ENCODE measurements at regions not wholly inside any gene's neighbourhood (a gene's known extent, or its start where the extent isn't known, plus 50 kb on each side); places are given as distances from the start of the nearest gene placed in this dataset.

DNA sequence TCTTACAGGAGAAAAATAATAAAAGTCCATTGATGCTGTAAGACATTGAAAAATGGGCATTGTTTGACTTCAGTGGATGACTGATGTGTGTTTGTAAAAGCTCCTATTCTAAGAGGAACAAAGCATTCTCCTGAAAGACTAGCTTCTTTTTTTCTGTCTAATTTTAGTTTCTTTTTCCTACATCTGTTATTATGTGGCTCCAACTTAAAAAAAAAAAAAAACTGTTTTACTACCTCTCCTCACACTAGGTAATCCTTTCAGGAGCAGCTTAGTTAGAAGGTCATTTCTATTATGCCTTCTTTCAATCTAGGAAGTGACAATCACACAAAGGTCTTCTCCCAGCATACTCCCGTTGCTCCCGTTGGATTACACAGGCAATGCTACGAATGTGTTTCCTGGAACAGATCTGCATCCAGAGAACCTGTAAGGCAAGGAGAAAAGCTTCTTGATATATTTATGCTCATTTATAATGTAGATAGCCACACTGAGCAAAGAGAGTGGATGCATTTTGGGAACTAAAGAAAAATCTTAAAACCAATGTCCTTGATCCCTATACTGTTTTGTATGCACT is 595.1 kb upstream of the CCDC179 start:
- Histone ChIP-seq H3K27me3 (replicated peaks; ENCODE audit: control insufficient read depth, insufficient read depth, low read length) (no peaks in the 10 kb centered on the region), H3K9me3 (no peaks in the 10 kb centered on the region), H3K4me1 (no peaks in the 10 kb centered on the region), H3K36me3 (ENCODE audit: control insufficient read depth, insufficient read depth, low read length) (no peaks in the 10 kb centered on the region), H3K4me3 (ENCODE audit: low read depth, low read length) (no peak overlapping the region)
- DNase-seq: no peak
- TF ChIP-seq, protein P1, sequence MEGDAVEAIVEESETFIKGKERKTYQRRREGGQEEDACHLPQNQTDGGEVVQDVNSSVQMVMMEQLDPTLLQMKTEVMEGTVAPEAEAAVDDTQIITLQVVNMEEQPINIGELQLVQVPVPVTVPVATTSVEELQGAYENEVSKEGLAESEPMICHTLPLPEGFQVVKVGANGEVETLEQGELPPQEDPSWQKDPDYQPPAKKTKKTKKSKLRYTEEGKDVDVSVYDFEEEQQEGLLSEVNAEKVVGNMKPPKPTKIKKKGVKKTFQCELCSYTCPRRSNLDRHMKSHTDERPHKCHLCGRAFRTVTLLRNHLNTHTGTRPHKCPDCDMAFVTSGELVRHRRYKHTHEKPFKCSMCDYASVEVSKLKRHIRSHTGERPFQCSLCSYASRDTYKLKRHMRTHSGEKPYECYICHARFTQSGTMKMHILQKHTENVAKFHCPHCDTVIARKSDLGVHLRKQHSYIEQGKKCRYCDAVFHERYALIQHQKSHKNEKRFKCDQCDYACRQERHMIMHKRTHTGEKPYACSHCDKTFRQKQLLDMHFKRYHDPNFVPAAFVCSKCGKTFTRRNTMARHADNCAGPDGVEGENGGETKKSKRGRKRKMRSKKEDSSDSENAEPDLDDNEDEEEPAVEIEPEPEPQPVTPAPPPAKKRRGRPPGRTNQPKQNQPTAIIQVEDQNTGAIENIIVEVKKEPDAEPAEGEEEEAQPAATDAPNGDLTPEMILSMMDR (IDR thresholded peaks at IDR 0.05; ENCODE audit: insufficient read depth in 1 of 2, low read depth in 1 of 2, low read length in 1 of 2, severe bottlenecking in 1 of 2, unreplicated experiment in 1 of 2): no peak
- ChIA-PET CTCF (no interaction called here), POLR2A (no interaction called here)
- Mint-ChIP-seq H3K4me1 (ENCODE audit: low read depth, unreplicated experiment) (no peaks in the 10 kb centered on the region), H3K9me3 (ENCODE audit: unreplicated experiment) (no peaks in the 10 kb centered on the region), H3K36me3 (ENCODE audit: insufficient read depth, unreplicated experiment) (no peaks in the 10 kb centered on the region), H3K27me3 (ENCODE audit: insufficient read depth, unreplicated experiment) (no peaks in the 10 kb centered on the region), H3K4me3 (ENCODE audit: unreplicated experiment) (no peak overlapping the region), H3K27ac (ENCODE audit: unreplicated experiment) (no peak overlapping the region)
- intact Hi-C loops (cut with micrococcal nuclease; ENCODE audit: unreplicated experiment): no loop called here
- BruUV-seq (replicated peaks): no TSS peak

DNA sequence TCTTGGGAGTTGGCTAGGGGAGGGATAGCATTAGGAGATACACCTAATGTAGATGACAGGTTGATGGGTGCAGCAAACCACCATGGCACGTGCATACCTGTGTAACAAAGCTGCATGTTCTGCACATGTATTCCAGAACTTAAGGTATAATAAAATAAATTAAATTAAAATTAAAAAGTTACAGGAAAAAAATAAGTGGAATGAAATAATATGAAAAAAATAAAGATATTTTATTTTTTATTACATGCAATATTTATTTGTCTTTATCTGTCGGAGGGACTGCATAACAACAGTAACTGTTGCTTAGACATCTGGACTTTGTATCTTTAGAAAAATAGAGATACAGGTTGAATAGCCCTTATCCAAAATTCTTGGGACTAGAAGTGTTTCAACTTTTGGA is 597.4 kb upstream of the CCDC179 start:
- no peaks in the 10 kb centered on the region for H3K27me3 Mint-ChIP-seq (ENCODE audit: insufficient read depth, unreplicated experiment)
- H3K4me1 Mint-ChIP-seq (ENCODE audit: low read depth, unreplicated experiment): no peaks in the 10 kb centered on the region
- H3K36me3 Mint-ChIP-seq (ENCODE audit: insufficient read depth, unreplicated experiment): no peaks in the 10 kb centered on the region
- TF ChIP-seq, protein P1 (IDR thresholded peaks at IDR 0.05; ENCODE audit: insufficient read depth in 1 of 2, low read depth in 1 of 2, low read length in 1 of 2, severe bottlenecking in 1 of 2, unreplicated experiment in 1 of 2): no peak
- H3K27ac Mint-ChIP-seq (ENCODE audit: unreplicated experiment): no peak overlapping the region
- no peaks in the 10 kb centered on the region for H3K9me3 Mint-ChIP-seq (ENCODE audit: unreplicated experiment)
- BruUV-seq (replicated peaks): no TSS peak
- no peaks in the 10 kb centered on the region for H3K9me3 ChIP-seq
- intact Hi-C loops (cut with micrococcal nuclease; ENCODE audit: unreplicated experiment): no loop called here
- no peaks in the 10 kb centered on the region for H3K4me1 ChIP-seq
- POLR2A ChIA-PET: no interaction called here
- DNase-seq: no peak
- no peak overlapping the region for H3K4me3 ChIP-seq (ENCODE audit: low read depth, low read length)
- no peaks in the 10 kb centered on the region for H3K27me3 ChIP-seq (replicated peaks; ENCODE audit: control insufficient read depth, insufficient read depth, low read length)
- CTCF ChIA-PET: no interaction called here
- no peaks in the 10 kb centered on the region for H3K36me3 ChIP-seq (ENCODE audit: control insufficient read depth, insufficient read depth, low read length)
- no peak overlapping the region for H3K4me3 Mint-ChIP-seq (ENCODE audit: unreplicated experiment)

DNA sequence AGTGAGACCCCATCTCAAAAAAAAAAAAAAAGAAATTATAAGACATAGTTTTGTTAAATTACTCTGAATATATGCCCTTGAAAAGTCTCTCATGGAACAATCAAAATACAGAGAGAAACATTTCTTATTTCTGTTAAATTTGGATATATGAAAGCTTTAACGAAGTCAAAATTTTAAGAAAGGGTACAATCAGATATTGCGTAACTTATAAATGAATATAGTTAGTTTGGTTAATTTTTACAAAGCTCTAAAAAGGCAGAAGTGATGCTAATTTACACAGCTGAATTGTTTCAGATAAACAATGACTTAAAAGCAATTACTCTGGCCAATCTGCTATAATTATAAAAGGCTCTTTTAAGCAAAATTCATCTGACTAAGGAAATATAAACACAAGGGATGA is 611.6 kb upstream of the CCDC179 start:
- H3K27ac Mint-ChIP-seq (ENCODE audit: unreplicated experiment): no peak overlapping the region
- no peaks in the 10 kb centered on the region for H3K36me3 Mint-ChIP-seq (ENCODE audit: insufficient read depth, unreplicated experiment)
- Histone ChIP-seq H3K9me3 (no peaks in the 10 kb centered on the region), H3K36me3 (ENCODE audit: control insufficient read depth, insufficient read depth, low read length) (no peaks in the 10 kb centered on the region), H3K4me3 (ENCODE audit: low read depth, low read length) (no peak overlapping the region), H3K27me3 (replicated peaks; ENCODE audit: control insufficient read depth, insufficient read depth, low read length) (no peaks in the 10 kb centered on the region), H3K4me1 (peaks cover 8% of the 10 kb centered on the region; the same call in 1 of the 2 replicates)
- H3K9me3 Mint-ChIP-seq (ENCODE audit: unreplicated experiment): peaks cover 9% of the 10 kb centered on the region
- no TSS peak for BruUV-seq (replicated peaks)
- no peak overlapping the region for H3K4me3 Mint-ChIP-seq (ENCODE audit: unreplicated experiment)
- no peak for DNase-seq
- TF ChIP-seq, protein P1 (IDR thresholded peaks at IDR 0.05; ENCODE audit: insufficient read depth in 1 of 2, low read depth in 1 of 2, low read length in 1 of 2, severe bottlenecking in 1 of 2, unreplicated experiment in 1 of 2): no peak
- H3K4me1 Mint-ChIP-seq (ENCODE audit: low read depth, unreplicated experiment): peaks cover 10% of the 10 kb centered on the region
- ChIA-PET CTCF (no interaction called here), POLR2A (no interaction called here)
- no peaks in the 10 kb centered on the region for H3K27me3 Mint-ChIP-seq (ENCODE audit: insufficient read depth, unreplicated experiment)
- intact Hi-C loops (cut with micrococcal nuclease; ENCODE audit: unreplicated experiment): no loop called here
